ENCODE measurements at regions not wholly inside any gene's neighbourhood (a gene's known extent, or its start where the extent isn't known, plus 50 kb on each side); places are given as distances from the start of the nearest gene placed in this dataset.

DNA sequence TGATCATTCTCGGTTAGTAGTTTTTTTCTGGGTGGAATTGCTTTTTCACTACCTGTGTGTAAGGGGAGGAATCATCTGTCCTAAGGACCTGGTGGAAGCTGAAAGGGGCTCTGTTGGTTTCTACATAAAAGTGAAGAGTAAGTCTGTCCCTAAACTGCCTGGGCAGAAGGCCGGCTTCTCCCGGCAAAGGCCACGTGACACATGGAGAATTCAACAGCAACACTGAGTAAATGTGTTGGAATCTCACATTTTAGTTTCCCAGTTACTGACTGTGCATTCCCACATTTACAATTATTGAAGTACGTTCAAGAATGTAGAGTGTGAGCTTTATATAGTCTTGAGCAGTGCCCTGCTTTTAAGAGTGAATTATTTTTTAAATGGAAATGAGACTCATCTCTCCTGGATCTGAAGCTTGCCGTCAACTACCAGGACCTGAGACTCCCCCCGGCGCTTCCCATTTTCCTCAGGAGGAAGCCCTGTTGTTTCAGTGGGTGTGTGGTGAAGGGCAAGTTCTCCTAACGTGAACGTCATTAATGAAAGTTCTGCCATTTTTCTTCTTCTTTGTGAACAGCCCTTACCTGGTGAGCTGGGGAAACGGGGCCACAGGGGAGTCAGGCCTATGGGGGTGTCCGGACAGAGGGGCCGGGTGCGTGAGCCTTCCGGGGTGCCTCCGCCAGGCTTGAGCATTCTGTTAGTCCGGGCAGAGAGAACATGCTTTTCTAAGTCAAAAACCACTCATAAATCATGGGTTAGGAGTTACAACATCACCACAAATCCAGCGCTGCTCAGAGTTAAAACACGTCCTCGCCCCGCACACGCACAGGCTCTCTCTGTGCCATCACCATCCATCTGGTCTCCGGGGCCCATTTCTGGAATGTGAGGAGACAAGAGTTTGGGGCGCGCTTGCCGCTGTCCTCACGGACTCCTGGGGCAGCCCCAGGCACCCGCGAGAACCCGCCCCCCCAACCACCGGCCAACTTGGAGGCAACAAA is 56.6 kb upstream of the SMOC2 start:
- peak; percentile 83 for DNase-seq (ENCODE audit: low spot score)

DNA sequence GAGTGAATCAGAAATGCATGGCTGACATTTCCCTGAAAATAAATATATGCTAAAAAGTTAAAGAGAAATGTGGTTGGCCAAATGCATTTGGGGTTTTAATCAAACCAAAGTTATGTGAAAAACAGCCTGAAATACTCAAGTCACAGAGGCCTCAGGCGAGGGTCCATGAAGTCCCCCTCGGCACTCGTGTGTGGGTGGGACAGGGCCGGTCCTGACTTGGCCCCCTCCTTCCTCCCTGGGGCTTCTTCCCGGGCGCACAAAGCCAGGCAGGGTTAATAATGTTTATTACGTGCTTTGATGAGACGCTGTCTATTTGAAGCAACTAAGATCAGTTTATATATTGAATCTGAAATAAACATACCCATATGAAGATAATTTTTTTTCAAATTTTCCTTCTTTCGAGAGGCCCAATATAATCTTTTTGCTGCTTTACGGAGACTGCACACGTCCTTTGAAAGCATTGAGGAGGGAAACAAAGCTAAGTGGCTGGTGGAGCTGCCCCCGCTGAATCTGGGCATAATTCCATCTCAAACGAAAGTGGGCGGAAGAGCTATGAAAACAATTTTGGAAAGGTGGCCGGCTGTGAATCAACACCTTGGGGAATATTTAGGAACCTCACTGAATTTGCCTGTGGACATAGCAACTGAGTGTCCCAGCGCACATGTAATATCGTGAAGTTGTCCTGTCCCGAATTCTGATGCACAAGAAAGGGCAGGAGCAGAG is 55.8 kb upstream of the SMOC2 start:
- DNase-seq (ENCODE audit: low spot score): peak; percentile 18

DNA sequence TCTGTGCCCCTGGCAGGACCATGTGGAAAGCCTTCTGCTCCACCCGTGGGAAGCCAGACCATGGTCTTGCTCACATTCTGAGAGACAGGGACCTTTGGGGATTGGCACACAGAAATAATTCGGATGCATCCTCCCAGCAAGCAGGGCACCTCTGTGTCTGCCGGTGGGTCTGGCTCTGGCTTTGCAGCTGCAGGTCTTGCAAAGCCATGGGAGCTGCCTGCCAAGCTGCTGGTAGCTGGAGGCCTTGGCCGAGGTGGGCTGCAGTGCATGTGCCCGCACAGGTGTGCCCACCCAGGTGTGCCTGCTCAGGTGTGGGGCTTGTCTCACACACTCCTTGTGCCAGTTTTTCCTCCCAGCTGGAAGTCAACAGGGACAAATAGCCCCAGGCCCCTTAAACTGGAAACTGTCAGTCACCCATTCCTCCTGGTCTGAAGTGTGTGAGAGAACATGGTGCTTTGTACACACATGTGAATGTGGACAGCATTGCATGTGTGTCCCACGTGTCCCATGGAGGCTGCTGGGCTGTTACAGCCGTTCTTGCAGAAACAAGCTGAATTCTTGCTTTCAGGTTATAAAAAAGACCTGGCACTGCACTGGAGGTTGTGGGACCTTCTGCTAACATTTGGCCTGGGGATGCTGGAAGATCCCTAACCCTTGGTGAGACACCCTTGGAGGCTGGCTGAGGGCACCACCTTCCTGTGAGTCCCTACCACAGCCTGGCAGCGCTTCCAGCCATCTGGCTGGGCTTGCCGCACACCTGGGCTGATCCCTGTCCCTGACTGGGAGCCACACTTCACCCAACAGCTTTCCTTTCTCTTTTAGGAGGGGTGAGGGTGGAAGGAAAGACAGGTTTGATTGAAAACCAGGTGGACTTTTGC is 54.9 kb upstream of the SMOC2 start:
- DNase-seq (ENCODE audit: low spot score): no peak

DNA sequence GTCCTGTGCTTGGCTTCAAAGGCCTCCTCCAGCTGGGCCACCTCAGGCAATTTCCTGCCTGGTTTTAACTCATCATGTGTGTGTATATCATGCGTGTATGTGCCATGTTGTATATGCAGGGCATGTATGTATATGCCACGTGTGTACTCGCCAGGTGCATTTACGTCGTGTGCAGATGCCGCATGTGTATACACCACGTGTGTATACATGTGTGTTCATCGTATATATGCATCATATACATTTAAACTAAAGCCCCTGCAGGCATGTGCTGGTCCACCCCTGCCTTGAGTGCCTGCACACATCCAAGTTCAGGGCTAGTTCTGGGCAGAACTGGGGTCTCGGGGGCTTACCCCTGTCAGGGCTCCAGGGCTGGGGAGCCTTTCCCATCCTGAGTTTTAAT is 54.0 kb upstream of the SMOC2 start:
- no peak for DNase-seq (ENCODE audit: low spot score)

DNA sequence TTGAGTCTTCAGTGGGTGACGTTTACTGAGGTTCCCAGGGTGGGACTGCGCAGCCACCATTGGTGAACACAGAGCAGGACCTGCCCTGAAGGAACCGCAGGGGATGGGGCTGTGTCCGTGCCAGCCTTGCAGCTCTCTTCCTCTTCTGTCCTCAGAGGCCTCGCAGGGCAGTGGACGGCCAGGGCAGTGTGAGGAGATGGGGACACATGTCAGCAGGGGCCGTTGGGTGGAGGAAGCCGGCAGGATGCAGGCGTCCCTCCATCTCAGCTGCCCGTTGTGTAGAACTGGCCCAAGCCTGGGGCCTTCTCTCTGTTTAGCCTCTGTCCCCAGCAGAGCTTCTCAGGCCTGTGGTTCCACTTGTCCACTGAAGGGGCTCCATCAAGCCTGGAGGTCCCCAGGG is 53.6 kb upstream of the SMOC2 start:
- DNase-seq (ENCODE audit: low spot score): no peak

DNA sequence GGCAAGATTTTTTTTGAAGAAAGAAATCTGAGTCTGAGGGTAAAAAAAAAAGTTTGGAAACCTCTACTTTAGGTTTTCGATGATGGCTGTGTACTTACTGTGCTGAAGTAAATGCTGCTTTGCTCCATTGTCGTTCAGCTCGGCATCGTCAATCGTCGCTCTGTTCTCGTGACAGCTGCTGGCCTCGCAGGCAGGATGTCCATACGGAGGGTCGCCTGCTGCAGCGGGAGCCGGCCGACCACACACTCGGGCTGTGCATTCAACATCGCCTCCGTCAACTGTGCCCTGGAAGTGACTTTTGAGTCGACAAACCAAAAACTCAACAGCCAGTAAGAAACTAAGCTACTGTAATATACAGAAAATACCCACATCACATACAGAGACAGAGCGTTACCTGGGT is 53.1 kb upstream of the SMOC2 start:
- DNase-seq (ENCODE audit: low spot score): no peak

DNA sequence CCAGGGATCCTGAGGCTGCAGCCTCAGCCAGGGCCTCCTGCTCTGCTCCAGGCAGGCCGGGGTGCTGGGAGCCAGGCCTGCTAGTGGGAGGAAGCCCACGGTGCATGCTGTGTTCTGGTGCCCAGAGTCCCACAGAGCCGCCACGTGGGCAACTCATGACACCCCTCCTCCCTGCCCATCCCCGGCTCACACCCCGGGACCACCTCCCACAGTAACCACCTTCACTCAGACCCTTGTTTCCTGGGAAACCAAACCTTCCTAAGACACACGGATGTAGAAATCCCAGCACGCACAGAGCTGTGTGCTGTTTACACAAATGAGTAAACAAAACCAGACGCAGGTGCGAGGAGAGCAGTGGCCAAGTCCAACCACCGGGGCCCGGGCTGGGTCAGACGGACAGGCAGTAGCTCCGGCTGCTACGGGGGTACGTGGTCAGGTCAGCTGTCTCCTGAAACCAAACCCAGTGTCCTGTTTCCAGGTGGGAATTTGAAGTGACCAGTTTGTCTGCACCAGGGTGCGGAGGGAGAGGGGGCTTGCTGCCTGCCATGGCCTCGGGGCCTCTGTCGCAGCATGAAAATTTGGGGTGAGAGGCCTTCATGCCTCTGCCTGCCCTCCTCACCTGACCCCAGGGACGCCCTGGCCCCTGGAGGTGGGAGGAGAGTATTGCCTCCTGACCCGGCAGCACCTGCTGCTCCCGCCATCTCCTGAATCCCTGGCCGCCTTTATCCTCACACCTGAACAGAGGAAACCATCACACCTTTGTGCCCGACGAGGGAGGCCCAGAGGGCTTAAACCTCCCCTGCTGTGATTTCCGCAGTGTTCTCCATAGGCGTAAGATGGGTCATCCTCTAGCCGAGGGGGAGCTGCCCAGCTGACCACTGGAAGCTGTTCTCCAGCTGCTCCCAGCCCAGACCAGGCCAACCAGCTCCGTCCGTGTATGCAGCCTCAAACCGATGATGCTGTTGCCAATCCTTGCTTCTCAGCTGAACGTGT is 52.0 kb upstream of the SMOC2 start:
- no peak for DNase-seq (ENCODE audit: low spot score)

DNA sequence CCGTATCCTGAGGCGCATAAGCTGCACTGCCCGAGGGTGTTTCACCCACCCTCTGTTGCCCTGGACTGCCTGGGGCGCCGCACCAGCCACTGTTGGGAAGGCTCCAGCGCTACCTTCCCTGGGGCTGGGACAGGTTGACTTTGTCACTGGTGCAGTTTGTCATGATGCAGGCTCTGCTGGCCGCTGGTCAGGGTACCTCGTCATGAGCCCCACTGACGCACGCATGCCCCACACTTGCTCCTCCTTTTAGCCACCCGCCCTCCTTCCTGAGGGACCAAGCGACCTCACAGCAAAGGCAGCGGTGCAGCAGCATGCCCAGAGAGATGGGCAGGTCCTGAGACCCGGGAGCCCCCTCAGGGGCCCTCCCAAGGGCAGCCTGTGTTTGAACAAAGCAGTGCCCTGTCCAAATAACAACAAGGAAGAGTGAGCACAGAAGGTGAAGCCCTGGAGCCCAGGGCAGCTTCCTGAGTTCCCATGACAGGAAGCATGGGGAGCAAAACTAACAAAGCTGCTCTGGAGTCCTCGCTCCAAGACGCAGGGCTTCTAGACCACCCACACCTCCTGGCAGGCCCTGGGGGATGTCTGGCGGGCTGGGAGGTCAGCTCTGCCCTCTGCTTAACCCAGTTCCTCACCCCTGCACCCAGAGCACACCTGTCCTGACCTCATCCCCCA is 50.1 kb upstream of the SMOC2 start:
- DNase-seq (ENCODE audit: low spot score): no peak

All from mesenteric fat pad (tissue), 1 donor.